ENCODE measurements at regions not wholly inside any gene's neighbourhood (a gene's known extent, or its start where the extent isn't known, plus 50 kb on each side); places are given as distances from the start of the nearest gene placed in this dataset.
A peak's percentile ranks its signal among the peaks of the same experiment; 100 is the strongest.

DNA sequence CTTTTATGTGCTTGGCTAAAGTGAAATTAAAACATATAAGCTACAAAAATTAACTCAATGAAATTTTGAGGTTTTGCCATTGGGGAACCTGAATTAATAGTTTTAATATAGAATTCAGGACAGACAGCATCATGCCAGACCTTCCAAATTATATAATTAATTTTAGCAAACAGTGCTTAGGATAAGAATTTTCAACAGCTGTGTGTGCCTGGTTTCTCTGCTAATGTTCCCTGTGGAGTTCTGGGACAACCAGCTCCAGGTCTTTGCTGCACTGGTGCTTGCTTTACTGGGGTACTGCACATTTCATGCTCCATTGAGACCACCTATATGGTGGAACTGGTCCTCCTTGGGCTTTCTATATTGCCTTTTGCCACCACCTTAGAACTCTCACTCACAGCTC is 199.5 kb downstream of the NDFIP2 start:
- DNase-seq = no peak

GRCh38 chr13:79679334-79679733 is 198.4 kb downstream of the NDFIP2 start:
- peak; percentile 12 for DNase-seq

DNA sequence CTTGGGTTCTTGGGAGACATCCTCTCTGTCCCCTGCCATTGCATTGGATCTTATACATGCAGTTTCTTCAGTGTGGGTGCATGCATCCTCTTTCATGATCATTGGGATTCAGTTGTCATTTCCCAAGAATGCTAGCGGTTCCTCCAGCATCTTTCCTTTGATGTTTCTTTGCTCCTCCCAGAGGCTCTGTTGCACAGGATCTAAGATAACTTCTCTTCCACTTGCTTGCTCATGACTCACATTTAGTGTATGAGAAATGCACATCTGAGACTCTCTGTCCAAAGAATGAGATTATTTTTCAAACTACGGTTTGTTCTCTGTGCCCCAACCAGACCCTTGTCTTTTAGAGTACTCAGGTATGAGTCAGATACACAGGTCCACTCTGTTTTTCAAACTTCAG is 197.1 kb downstream of the NDFIP2 start:
- DNase-seq = no peak

DNA sequence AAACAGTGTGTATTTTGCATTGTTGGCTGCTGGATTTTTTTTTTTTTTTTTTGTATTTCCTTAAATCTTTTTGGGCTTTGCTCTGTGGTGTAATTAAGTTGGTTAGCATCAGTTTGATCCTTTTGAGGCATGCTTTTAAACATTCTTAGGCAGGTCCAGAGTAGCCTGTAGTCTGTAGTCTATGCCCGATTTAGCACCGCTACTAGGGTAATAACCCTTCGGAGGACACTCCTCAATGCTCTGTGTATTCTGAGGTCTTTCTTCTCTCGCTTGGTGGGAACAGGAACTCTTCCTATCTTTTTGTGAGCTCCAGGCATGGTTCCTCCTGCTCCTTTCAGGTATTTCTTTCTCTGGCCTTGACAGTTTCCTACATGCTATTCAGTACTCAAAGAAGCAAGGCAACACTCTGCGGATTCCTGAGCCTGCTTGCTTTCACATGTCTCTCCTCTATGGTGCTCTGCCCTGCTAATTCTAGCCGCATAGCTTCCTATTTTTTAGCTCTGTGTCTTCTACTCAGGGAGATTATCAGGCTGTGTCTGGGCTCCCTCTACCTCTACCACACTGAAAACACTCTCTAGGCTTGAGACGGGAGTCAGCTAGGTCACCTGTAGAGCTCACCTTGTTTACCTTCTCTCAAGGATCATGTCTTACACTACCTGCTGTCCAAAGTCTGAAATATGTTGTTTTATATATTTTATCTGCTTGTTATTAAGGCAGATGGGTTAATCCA is 195.1 kb downstream of the NDFIP2 start:
- DNase-seq = no peak

DNA sequence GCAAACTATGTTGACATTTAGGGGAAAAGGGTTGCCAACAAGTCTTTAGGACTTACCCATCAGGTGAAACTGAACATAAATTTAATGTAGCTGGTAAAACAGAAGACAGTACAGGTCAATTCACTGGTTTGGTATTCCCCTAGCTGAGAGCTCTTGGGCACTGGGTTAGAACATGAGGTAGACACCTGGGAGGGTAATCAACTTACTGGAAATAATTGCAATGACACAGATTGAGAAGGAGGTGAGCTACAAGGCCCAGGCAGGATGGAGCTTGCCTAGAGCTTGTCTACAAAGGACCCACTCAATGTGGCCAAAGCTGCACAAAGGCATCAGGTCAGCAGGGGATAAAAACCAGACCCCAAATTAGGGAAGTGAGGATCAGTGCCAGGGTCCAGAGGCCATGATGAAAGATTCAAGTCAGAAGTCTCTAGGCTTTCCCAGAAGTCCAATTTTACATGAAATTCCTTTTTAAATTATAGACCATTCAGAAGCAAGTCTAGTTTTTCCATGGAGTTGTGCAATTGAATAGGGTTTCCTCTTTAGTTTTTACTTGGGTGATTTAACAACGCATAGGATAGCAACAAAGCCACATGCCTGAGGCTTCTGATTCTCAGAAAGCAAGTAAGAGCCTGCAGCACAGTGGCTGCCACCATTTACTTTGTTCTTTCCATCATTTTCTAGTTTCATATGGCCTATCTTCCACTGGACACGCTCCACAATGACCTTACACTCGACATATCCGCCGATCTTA is 194.0 kb downstream of the NDFIP2 start:
- DNase-seq = no peak

DNA sequence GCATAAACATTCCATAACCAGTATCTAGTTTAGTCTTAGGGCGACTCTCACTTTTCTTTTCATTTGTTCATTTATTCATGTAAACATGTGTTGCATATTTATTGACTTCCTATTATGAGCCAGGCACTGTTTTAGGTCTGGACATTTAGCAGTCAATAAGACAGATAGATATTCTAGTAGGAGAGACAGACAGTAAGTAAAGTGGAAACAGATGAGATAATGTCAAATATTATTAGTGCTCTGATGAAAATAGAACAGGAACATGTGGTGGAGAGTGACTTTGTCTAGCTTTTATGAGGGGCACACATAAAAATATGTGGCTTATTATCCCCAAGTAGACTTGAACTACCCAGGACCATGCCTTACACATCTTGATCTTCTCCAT is 193.0 kb downstream of the NDFIP2 start:
- DNase-seq = no peak

DNA sequence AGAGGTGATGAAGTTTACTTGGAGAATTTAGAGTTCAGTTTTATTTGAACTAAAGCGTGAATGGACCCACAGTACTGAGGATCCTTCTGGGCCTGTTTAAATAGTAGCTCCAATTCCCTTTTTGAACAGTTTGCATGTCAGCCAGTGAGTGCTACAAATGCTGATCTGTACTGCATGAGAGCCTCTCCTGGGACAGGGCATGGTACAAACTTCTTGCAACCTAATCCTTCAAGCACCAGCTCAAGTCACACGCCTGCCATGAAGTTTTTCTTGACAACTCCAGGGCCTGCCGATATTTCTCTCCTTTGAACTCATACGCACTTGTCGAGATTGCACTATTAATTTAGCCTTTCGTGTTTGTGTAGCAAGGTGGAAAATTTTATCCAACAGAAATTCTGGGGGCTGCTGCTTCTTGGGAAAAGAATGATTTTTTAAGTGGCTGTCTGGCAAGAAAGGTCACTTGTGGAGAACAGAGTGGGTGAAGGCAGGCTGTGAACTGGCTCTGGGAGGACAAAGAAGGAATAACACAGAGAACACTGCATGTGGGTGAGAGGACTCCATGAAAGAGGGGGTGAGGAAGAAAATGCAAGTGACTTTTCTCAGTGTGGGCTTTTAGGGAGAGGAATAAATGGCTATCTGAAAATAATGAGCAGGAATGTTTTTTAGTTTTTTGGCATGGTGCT is 192.5 kb downstream of the NDFIP2 start:
- DNase-seq = no peak

GRCh38 chr13:79671420-79671819 is 190.5 kb downstream of the NDFIP2 start:
- DNase-seq = no peak

GRCh38 chr13:79668201-79668752 is 187.3 kb downstream of the NDFIP2 start:
- no peak for DNase-seq

- no peak for DNase-seq
Measured at GRCh38 chr13:79667771-79668170, 186.8 kb downstream of the NDFIP2 start.

GRCh38 chr13:79663977-79664636 is 183.2 kb downstream of the NDFIP2 start:
- no peak for DNase-seq

DNA sequence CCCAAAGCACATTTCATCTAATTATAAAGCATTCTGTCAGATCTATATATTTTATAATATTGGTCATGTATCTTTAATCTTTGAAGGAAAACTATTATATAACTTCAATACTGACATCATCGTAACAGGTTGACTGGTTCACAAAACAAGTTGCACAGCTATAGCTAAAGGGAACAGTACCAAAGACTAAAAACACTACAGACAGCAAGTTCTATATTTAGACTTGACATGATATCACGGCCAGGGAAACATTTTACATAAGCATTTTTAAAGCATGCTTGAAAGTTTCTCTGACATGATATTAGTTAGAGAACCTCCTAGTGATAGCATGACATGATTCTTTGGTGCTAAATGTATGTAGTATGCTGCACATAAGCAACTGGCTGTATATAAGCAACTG is 182.5 kb downstream of the NDFIP2 start:
- no peak for DNase-seq

- DNase-seq = no peak
Measured at GRCh38 chr13:79662882-79663281, 181.9 kb downstream of the NDFIP2 start.

- DNase-seq = no peak
Measured at GRCh38 chr13:79660361-79660760, 179.4 kb downstream of the NDFIP2 start.

GRCh38 chr13:79659121-79659521 is 178.2 kb downstream of the NDFIP2 start:
- DNase-seq = no peak

DNA sequence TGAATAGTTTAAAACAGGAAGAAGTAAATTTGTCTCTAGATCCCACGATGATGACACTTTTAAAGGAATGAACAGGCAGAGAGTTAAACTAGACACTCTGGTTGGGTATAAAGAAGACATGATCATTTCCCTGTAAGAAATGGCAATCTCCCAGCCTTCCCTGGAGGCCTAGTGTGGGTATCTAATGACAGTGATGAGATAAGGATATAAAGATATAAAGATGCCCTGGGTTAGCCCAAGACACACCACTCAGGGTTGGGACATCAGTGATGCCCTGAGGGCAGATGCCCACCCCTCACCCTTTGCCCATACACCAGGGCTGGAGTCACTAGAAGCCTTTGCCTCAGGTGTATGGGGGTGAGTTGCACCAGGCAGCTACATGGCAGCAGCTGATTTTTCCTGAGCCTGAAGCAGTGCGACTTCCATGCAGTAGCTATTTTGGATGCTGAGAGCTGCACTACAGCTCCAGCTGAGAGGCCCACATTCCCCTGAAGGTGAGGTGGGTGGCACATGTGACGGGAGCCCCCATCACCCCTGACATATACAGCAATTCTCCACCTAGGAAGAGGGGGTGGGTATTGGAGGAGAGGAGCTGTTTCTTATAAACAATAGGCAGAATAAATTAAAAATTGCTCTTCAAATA is 177.5 kb downstream of the NDFIP2 start:
- DNase-seq = no peak

DNA sequence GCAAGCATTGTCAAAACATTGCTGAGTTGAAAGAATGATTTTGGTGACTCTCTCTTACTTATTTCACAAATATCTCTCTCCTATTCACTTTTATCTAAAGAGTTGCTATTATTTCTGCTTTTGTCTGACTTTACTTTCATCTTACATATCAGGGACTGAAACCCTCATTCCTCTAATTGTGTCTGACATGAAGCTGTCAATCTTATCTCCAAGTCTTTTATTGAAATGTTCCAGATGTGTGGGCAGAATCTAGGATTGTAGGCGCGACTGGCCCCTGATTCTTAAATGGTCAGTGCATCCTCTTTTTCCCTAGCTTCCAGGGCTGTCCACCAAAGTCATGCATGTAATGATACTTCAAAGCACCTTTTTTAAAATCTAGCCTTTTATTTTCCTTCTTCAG is 174.6 kb downstream of the NDFIP2 start:
- DNase-seq = no peak

DNA sequence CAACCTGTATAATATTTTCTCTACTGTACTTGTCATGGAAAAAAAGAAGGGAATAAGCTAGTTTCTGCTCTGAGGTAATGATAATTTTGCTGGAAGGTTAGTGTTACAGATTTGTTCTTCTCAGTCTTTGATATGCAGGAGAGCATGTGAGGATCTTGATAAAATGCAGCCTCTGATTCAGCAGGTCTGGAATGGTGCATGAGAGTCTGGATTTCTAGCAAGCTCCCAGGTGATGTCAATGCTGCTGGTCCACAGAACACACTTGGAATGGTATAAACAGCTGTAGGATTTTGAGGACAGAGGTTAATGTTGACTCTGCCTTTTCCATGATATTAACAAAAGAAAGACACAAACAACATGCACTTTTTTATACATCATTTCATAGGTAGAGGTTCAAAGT is 173.6 kb downstream of the NDFIP2 start:
- DNase-seq = no peak

DNA sequence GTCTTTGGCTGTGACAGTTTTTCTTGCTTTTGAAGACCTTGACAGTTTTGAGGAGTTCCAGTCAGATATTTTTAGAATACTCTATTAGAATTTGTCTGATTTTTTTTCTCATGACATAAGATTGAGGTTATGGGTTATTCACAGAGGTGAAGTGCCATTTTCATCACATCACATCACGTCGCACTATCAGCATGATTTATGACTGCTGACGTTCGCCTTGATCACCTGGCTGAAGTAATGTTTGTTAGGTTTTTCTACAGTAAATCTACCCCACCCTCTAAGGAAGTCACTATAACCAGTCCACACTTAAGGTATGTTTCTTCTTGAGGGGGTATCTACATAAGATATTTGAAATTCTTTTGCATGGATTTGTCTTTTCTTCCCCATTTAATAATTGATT is 169.7 kb downstream of the NDFIP2 start:
- no peak for DNase-seq

- no peak for DNase-seq
Measured at GRCh38 chr13:79648191-79648590, 167.2 kb downstream of the NDFIP2 start.

DNA sequence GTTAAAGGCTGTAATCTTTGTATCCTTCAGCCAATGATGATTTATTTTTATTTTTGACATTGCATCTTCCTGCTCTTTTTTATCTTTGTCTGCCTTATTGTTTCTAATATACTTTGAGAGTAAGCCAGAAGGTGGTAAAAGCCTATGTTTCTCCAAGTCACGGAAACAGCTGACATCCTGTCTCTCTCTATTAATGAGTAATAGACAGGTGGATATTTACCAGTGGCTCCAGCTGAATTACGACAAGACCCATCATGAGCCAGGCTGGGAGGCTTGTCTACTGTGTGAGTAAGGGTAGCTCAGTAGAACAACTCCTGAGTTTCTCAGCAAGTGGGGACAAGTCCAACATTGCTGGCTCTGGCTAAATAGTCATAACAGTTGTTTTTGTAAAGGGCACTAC is 166.6 kb downstream of the NDFIP2 start:
- DNase-seq = no peak

DNA sequence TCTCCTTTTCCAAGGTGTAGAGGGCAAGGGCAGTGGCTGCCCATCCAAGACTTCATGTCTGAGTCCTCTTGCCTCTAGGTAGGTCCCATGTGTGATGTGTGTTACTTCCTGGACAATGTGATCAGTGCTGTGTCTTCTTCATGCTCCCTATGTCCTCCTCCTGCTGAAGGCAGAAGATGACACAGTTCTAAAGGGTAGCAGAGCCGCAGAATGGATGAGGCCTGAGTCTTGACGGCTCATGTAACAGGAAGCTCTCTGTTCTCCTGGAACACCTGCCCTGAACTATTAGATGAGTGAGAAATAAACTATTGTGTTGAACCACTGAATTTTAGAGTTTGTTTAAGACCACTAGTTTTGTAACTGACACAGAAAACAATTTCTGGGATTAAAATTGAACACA is 165.9 kb downstream of the NDFIP2 start:
- DNase-seq = no peak

DNA sequence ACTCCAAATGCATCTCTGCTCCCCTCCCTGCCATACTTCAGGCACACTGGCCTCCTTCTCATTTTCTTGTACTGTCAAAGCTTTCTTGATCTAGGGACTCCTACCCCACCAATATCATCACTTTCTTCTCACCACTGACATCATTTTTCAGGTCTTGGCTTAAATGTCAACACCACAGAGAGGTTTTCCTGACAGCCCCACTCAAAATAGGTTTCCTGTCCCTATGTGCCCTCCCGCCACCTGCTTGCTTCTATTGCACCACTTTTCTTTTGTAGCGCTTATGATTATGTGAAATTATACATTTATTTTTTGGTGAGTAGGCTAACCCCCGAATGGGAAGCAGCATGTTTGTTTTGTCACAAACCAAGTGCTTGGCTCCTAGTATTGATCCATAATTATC is 164.6 kb downstream of the NDFIP2 start:
- DNase-seq = no peak

Data from GF-D8 (cell line).